ENCODE measurements at regions not wholly inside any gene's neighbourhood (a gene's known extent, or its start where the extent isn't known, plus 50 kb on each side); places are given as distances from the start of the nearest gene placed in this dataset.
"Not testable (repeated sequence)": the region's sequence is repeated elsewhere in the genome, so short reads cannot be mapped to it uniquely, and the experiment has no call there.

GRCh38 chr2:242027676-242028450, 158.3 kb downstream of the RTP5 start:
- no peak for DNase-seq (ENCODE audit: low read depth, low spot score)

GRCh38 chr2:242029422-242030225, 160.1 kb downstream of the RTP5 start:
- DNase-seq (ENCODE audit: low read depth, low spot score), result no peak

GRCh38 chr2:242030226-242030575, 160.7 kb downstream of the RTP5 start:
- no peak for DNase-seq (ENCODE audit: low read depth, low spot score)

- no peak for DNase-seq (ENCODE audit: low read depth, low spot score)
Measured at GRCh38 chr2:242030858-242031257, 161.3 kb downstream of the RTP5 start.

GRCh38 chr2:242031481-242032019, 162.0 kb downstream of the RTP5 start:
- no peak for DNase-seq (ENCODE audit: low read depth, low spot score)

GRCh38 chr2:242032780-242033656, 163.5 kb downstream of the RTP5 start:
- DNase-seq (ENCODE audit: low read depth, low spot score), result no peak

GRCh38 chr2:242034138-242034537, 164.6 kb downstream of the RTP5 start:
- DNase-seq (ENCODE audit: low read depth, low spot score), result no peak

GRCh38 chr2:242034996-242035814, 165.7 kb downstream of the RTP5 start:
- DNase-seq (ENCODE audit: low read depth, low spot score), result no peak

GRCh38 chr2:242035858-242036652, 166.5 kb downstream of the RTP5 start:
- no peak for DNase-seq (ENCODE audit: low read depth, low spot score)

GRCh38 chr2:242036653-242036950, 167.1 kb downstream of the RTP5 start:
- DNase-seq (ENCODE audit: low read depth, low spot score), result no peak

GRCh38 chr2:242038166-242038927, 168.8 kb downstream of the RTP5 start:
- no peak for DNase-seq (ENCODE audit: low read depth, low spot score)

GRCh38 chr2:242038928-242039341, 169.4 kb downstream of the RTP5 start:
- no peak for DNase-seq (ENCODE audit: low read depth, low spot score)

- no peak for DNase-seq (ENCODE audit: low read depth, low spot score)
Measured at GRCh38 chr2:242040303-242040655, 170.8 kb downstream of the RTP5 start.

- DNase-seq (ENCODE audit: low read depth, low spot score), result no peak
Measured at GRCh38 chr2:242040681-242041080, 171.2 kb downstream of the RTP5 start.

- DNase-seq (ENCODE audit: low read depth, low spot score), result no peak
Measured at GRCh38 chr2:242041816-242042215, 172.3 kb downstream of the RTP5 start.

- DNase-seq (ENCODE audit: low read depth, low spot score), result no peak
Measured at GRCh38 chr2:242043538-242044312, 174.2 kb downstream of the RTP5 start.

- DNase-seq (ENCODE audit: low read depth, low spot score), result no peak
Measured at GRCh38 chr2:242044313-242044590, 174.7 kb downstream of the RTP5 start.

GRCh38 chr2:242045596-242046144, 176.1 kb downstream of the RTP5 start:
- DNase-seq (ENCODE audit: low read depth, low spot score), result not testable (repeated sequence)
